Neuron (in vitro differentiated cells): ENCODE measurements at regions not wholly inside any gene's neighbourhood (a gene's known extent, or its start where the extent isn't known, plus 50 kb on each side); places are given as distances from the start of the nearest gene placed in this dataset.

Experiments
- H2AFZ ChIP-seq: one replicate; pipeline ENCODE4 v1.6.1; 2013; ENCODE audit warnings: low read depth, mild to moderate bottlenecking, inconsistent platforms, low read length, moderate library complexity
- H3K27me3 ChIP-seq: one replicate; pipeline ENCODE4 v1.6.1; 2013; ENCODE audit warnings: low read length; ENCODE audit not compliant: insufficient read depth
- H3K36me3 ChIP-seq: one replicate; pipeline ENCODE4 v1.6.1; 2013; ENCODE audit warnings: low read length; ENCODE audit not compliant: insufficient read depth
- H3K4me1 ChIP-seq: one replicate; pipeline ENCODE4 v1.6.1; 2013; ENCODE audit warnings: low read length; ENCODE audit not compliant: insufficient read depth
- H3K4me3 ChIP-seq: 2 replicates; pipeline ENCODE4 v1.5.1; 2013; ENCODE audit warnings: mild to moderate bottlenecking, low read length, moderate library complexity
- H3K9me3 ChIP-seq: one replicate; pipeline ENCODE4 v1.6.1; 2013; ENCODE audit warnings: low read length

DNA sequence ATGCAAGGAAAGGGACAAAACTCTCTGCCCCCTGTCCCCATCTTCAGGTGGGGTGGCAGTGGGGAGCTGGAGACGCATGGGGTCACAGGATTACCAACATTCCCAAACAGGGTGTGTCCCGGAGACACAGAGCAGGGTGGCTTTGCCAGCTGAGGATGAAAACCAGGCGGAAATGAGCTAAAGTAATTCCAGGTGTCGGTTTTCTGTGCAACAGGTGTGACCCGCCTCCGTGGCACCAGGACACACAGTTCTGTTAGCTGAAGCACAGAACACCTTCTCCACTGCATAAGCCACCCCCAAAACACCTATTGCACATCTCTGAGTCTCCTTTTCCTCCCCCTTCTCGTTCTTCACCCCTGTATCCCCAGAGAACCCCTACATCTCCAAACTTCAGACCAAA is 122.7 kb upstream of the GLI2 start:
- Histone ChIP-seq H3K27me3 (peaks cover 35% of the 10 kb centered on the region), H3K9me3 (no peaks in the 10 kb centered on the region), H3K36me3 (no peaks in the 10 kb centered on the region), H3K4me1 (no peaks in the 10 kb centered on the region), H2AFZ (no peak overlapping the region), H3K4me3 (no peak overlapping the region)

DNA sequence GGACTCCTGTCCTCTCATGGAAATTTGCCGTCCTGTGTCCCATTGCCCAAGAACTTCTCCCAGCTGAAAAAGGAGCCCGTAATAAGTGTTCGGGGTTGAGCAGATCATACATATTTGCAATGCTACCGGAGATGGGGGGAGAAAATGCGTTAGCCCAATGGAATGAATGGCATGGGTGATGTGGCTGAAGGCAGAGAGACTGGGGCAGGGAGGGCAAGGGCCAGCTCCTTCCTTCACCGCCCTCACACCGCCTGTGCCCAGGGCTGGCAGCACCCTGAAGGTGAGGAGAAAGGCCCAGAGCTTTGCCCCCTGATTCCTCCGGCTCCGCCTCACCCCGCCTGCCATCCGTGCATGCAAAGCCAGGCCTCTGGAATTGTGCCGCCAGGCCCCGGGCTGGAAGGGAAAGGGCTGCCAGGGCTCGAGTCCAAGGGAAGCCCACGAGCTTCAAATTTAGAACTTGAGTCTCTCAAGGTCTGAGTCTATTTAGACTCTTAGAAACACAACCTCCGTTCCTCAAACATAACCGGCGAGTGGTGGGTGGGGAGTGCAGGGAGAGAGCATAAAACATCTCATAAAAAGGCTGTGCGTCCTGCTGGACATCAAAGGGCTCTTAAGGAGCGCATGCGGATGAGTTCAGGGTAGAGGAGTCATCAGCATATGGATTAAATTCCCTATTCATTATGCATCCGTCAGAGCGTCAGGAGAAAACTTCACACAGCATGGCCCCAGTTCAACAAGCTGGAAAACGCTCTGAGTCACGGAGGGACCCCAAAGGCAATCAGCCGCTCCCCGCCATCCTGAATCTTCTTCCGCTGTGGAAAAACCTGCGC is 121.7 kb upstream of the GLI2 start:
- H2AFZ ChIP-seq: no peak overlapping the region
- no peak overlapping the region for H3K4me3 ChIP-seq
- H3K36me3 ChIP-seq: no peaks in the 10 kb centered on the region
- no peaks in the 10 kb centered on the region for H3K4me1 ChIP-seq
- no peaks in the 10 kb centered on the region for H3K9me3 ChIP-seq
- H3K27me3 ChIP-seq: peaks cover 31% of the 10 kb centered on the region

DNA sequence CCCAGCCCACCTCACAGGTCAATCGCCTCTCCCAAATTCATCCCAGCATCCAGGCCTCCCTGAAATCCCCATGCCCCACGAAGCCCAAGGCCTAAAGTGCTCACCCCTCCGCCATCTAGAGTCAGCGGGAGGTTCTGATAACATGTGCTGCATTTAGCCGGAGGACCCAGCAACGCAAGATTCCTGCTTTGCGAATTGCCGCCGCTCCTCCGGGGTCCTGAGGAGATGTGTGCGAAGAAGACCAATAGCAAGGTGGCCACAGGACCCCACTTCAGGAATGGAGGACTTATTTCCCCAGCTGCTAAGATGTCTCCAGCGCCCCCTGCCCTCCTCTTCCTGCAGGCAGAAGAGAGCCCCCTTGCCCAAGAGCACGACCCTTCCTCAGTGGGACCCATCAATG is 120.8 kb upstream of the GLI2 start:
- Histone ChIP-seq H3K4me3 (no peak overlapping the region), H3K4me1 (no peaks in the 10 kb centered on the region), H3K9me3 (no peaks in the 10 kb centered on the region), H3K36me3 (no peaks in the 10 kb centered on the region), H3K27me3 (peaks cover 26% of the 10 kb centered on the region), H2AFZ (no peak overlapping the region)

DNA sequence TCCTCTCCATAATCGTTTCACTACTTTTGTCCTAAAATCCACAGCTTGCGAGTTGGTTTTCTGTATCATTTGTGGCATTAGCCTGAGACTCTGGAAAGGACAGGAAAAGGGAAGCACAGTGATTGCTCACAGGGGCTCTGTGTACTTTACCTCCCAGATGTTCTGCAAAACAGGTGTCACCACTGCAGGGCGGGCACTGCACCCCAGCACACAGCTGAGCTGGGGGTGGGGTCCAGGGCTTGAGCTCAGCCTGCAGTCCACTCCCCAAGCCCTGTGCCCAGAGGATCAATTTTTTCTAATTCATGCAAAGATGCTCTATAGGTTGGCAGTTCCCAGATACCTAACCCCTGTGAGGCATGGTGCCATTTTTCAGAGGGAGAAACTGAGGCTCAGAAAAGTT is 119.4 kb upstream of the GLI2 start:
- Histone ChIP-seq H3K9me3 (no peaks in the 10 kb centered on the region), H3K36me3 (no peaks in the 10 kb centered on the region), H3K4me1 (no peaks in the 10 kb centered on the region), H2AFZ (no peak overlapping the region), H3K4me3 (no peak overlapping the region), H3K27me3 (peaks cover 18% of the 10 kb centered on the region)

DNA sequence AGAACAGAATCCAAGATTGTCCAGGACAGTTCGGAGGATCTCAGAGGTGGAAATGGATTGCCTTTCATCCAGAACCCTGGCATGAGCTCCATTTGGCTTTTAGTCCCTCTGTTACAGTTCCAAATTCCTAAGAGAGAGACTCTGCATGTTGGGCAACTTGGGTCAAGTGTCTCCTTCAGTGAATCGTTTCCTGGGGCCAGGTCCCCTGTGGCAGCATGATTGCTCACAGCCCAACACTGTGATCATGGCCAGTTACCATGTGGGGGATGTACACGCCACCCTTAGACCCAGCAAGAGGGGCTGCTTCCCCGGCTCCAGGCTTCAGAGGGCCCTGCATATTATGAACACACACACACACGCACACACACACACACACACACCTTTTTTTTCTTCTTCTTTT is 118.6 kb upstream of the GLI2 start:
- no peak overlapping the region for H2AFZ ChIP-seq
- H3K4me3 ChIP-seq: no peak overlapping the region
- no peaks in the 10 kb centered on the region for H3K4me1 ChIP-seq
- no peaks in the 10 kb centered on the region for H3K36me3 ChIP-seq
- peaks cover 12% of the 10 kb centered on the region for H3K27me3 ChIP-seq
- H3K9me3 ChIP-seq: no peaks in the 10 kb centered on the region

DNA sequence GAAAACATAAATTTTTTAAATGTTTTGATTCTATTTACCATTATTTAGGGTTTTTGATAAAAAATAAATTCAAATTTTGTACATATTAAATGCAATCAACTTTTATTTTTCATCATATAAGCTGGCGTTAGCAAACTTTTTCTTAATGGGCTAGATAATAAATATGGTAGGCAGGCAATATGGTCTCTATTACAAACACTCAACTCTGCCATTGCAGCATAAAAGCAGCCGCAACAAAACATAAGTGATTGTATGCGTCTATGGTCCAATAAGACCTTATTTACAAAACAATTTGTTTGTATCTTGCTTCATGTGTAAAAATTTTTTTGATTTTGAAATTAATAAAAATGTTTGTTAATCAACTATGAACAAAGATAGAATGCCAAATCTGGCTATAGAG is 116.8 kb upstream of the GLI2 start:
- H3K27me3 ChIP-seq: peaks cover 6% of the 10 kb centered on the region
- no peaks in the 10 kb centered on the region for H3K4me1 ChIP-seq
- no peaks in the 10 kb centered on the region for H3K36me3 ChIP-seq
- no peaks in the 10 kb centered on the region for H3K9me3 ChIP-seq
- H2AFZ ChIP-seq: no peak overlapping the region
- no peak overlapping the region for H3K4me3 ChIP-seq

DNA sequence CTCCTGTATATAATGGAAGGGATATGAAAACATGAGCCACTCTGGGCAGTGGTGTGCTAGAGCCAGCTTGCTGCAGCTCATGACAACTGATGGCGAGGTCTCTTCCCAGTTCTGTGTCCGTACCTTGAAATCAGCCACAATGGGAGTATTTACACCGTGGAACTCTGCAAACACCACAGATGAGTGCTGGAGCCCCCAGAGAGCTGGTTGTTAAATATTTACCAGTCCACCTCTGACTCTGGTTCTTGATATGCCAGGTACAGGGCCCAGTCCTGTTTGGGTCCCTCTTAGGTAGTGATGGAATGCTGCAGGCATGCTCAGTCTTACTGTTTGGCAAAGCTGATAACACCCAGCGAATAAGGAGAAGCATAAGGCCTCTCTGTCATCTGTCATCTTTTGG is 116.1 kb upstream of the GLI2 start:
- Histone ChIP-seq H3K9me3 (no peaks in the 10 kb centered on the region), H3K4me3 (no peak overlapping the region), H2AFZ (no peak overlapping the region), H3K4me1 (no peaks in the 10 kb centered on the region), H3K36me3 (no peaks in the 10 kb centered on the region), H3K27me3 (peaks cover 3% of the 10 kb centered on the region)

DNA sequence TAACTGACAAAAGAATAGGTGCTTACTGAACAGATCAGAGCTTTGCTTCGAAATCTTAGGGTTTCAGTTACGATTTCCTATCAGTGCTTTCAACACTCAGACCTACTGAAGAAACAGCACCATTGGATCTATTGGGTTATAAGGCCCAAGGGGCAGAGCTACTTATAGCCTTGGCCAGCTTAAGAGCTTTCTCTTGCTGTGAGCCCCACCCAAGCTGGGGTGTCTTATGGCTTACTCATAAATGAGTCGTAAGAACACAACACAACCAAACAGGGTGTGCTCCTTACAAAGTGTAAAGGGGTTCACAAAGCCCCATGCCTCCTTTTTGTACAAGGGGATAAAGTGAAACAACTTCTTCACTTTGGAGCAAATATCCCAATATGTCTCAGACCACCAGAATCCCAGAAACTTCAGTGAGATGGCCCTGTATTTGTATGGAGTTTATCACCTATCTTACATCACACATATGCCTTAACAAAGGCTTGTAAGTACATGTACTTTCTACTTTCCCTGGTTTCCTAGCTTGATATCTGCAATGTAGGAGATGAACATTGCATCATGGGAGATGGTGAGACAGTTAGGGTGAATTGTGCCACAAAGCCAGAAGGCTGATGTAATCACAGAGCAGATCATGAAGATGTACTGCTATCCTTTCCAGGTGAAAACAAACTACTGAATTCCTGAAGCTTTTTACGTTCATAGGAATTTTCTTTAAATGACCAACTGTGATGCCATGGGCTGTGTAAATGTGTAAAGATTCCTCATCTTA is 115.5 kb upstream of the GLI2 start:
- Histone ChIP-seq H3K4me3 (no peak overlapping the region), H3K9me3 (no peaks in the 10 kb centered on the region), H3K36me3 (no peaks in the 10 kb centered on the region), H3K4me1 (no peaks in the 10 kb centered on the region), H3K27me3 (no peaks in the 10 kb centered on the region), H2AFZ (no peak overlapping the region)

DNA sequence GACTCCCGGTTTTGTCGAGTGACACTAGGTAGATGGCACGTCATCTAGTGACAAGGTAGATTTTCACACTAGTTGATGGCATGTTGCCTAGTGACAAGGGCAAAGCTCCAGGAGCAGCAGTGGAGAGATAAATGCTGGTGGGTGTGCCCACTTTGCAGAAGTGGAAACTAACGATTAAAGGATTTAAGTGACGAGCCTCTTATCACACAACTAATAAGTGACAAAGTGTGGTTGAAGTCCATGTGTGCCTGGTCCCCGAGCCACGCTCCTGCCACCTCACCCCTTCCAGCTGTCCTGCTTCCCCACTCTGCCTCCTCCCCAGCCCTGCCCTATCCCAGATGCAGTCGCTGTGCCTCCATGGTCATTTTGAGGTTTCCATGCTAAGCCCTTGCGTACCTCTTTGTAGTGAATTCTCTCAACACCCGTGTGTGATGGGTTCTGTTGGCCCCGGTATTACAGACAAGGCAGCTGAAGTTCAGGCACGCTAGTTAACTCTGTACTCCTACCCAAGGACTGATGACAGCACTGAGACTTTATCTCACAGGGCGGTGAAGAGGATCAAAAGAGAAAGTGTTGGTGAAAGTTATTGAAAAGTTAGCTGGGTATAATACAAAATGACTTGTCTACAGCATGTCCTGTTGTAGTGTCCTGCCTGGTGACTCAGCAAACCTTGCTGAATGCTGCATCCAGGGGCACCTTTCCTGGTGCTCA is 113.4 kb upstream of the GLI2 start:
- H3K36me3 ChIP-seq: no peaks in the 10 kb centered on the region
- H2AFZ ChIP-seq: no peak overlapping the region
- H3K4me1 ChIP-seq: no peaks in the 10 kb centered on the region

DNA sequence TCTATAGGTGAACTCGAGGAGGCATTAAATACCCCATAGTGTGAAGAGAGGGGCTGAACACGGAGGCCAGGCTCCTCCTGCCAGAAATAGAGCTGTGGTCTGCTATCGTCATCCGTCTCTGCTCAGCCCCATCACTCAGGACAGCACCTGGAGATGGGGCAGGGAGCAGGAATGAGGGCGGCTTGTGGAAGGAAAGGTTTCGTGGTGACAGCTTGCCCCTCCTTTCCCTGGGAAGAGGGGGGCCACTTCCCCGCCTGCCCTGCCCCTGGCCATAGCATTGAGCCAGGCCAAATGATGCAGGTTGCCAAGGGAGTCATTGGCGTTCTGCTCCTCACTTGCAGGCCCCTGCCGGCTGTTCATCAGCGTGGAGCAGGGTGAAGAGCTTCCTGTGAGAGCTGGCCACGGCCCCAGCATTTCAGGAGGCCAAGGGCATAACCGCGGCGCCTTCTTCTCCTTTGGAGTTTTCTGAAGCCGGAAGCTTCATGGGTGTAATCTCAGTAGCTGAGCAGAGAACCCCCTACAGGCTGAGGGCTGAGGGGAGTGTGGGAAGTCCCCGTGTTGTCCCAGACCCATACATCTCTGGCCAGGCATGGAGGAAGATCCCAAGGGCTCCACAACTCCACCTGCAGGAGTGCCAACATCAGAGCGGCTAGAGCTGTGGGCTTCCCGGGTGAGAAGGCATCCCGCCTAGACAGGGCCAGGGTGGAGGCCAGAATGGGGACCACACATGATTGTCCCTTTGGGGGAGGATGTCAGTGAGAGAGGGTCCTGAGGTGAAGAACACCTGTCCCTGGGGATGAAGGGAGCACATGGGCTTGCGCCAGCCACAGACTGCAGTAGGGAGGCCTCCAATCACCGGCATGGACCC is 112.5 kb upstream of the GLI2 start:
- no peaks in the 10 kb centered on the region for H3K36me3 ChIP-seq
- H3K4me1 ChIP-seq: no peaks in the 10 kb centered on the region
- no peaks in the 10 kb centered on the region for H3K9me3 ChIP-seq
- H2AFZ ChIP-seq: no peak overlapping the region
- peaks cover 7% of the 10 kb centered on the region for H3K27me3 ChIP-seq
- H3K4me3 ChIP-seq: no peak overlapping the region

More for the DNA sequence above, 113.4 kb upstream of the GLI2 start:
- Histone ChIP-seq H3K27me3 (peaks cover 7% of the 10 kb centered on the region), H3K4me3 (no peak overlapping the region), H3K9me3 (no peaks in the 10 kb centered on the region)

DNA sequence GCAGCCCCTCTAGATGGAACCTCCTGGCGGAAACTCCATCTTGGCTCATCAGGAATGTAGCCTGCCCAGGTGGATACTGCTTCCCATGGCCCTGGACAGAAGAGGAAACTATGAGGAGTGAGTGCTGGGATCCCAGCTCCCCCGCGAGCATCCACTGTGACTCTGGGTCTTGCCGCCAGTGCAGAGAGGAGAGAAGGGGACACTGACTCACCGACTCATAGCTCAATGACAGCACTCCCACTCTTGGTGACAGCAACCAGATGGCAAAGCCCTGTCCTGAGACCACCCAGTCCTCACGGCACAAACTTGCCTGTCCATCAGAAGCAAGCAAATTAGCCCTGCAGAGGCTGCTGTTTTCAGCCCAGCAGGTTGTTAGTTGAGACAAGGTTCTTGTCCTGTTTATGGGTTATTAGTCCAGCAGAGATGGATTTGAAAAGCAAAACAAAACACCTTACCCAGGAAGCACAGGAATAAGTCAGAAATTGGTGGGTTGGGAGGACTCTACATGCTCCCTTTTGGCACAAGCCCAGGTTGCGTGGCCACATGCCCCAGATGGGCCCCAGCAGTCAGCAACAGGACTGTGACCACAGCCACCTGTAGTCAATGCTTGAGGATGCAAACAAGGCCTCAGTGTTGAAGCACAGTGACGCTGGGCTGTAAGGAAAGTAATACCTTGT is 111.5 kb upstream of the GLI2 start:
- Histone ChIP-seq H2AFZ (no peak overlapping the region), H3K36me3 (no peaks in the 10 kb centered on the region), H3K27me3 (peaks cover 8% of the 10 kb centered on the region), H3K4me3 (no peak overlapping the region), H3K4me1 (no peaks in the 10 kb centered on the region), H3K9me3 (no peaks in the 10 kb centered on the region)

DNA sequence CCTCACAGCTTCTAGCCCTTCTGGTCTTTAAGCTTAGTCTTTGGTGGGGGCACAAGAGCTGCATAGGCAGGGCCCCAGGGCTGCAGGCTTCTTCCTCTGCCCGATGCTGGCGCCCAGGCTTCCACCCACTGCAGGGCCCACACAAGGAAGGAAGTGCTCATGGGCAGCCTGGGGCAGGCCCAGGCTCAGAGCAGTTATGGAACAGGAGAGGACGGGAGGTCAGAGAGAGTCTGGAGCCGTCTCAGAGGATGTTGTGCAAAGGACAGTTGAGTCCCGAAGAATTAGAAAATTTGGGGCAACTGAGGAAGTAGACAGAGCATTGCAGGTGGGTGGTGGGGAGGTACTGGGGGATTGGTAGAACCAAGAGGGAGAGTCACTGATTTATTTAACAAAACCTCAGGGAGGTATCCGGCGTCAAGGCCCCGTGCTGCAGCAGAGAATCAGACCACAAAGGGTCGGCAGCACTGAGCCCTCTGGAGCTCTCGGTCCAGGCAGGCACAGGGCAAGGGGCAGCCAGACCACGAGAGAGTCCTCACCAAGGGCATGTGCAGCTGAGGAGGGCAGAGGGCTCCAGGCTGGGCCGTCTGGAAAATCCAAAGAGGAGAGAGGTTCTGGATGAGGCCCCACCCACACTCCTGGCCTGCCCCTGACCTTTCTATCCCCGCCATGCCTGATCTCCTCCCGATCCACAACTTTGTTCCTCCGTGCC is 110.8 kb upstream of the GLI2 start:
- no peak overlapping the region for H2AFZ ChIP-seq

More for the DNA sequence above, 110.8 kb upstream of the GLI2 start:
- no peaks in the 10 kb centered on the region for H3K9me3 ChIP-seq
- H3K36me3 ChIP-seq: no peaks in the 10 kb centered on the region
- H3K4me1 ChIP-seq: no peaks in the 10 kb centered on the region
- H3K4me3 ChIP-seq: no peak overlapping the region
- H3K27me3 ChIP-seq: peaks cover 13% of the 10 kb centered on the region
